NCI-H2196 treated with DMSO at 0.1 percent for 48 hours (cell line): ENCODE measurements at regions not wholly inside any gene's neighbourhood (a gene's known extent, or its start where the extent isn't known, plus 50 kb on each side); places are given as distances from the start of the nearest gene placed in this dataset.

ENCODE experiments used
- DNase-seq: peaks from one replicate; lab custom pipeline; 2025; ENCODE audit not compliant: unreplicated experiment; lab: John Stamatoyannopoulos, UW

DNA sequence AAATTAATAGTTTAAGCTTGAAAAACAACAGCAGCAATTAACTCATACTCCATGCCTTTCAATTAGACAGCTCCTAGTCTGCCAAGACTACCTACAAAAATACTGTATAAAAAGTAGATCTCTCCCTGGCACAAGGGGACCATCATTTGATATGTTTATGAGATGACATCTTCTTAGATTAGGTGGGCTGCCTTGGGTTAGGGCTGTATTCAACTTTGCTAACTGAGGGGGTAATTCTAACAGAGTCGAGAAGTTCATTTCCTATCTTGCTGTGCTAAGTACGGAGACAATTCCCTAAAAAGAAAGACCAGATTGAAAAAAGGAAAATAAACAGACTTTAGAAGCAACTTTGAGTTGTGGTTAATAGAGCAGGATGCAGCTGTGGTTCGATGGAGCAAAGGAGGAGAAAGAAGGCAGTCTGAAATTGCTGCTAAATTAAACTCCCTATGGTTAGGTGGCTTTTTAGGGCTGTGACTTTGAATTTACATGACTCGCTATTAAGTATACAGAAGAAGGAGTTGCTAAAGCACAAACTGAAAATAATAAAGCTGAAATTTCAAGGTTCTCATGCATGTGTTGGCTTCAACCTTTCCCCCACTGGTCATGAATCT is 75.4 kb downstream of the CDC7 start:
- DNase-seq, result no peak

DNA sequence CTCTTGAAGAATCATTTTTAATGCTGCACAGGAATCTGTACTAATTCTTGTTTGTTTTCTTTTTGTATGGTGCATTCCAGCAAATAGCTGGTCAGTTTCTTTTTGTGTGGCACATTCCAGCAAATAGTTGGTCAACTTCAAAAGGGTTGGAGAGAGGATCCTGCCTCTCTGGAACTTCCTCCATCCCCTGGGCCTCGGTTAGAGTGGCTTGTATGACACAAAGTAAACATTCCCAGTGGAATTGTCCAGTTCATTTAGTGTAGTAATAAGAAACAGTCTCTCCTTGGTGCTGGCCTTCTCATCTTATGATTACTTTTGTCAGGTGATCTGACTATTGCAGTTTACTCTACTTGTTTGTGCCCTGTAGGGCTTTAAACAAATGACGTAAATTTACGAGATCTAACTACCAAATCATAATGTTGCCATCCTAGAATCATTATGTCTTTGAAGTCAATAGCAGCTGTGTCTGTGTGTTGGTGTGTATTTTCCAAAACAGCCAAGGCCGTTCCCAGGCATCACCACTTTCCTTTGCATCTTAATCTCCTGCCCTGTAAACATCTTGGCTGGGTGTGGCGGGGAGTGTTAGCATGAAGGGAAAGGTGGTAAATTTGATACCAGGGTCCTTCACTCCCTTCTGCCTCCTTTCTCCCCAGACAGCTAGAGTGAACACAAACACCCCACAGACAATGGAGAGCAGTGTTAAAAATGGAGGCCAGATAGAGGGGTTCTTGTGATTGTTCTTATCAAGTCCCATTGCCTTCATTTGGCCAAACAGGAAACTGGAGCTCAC is 77.9 kb downstream of the CDC7 start:
- DNase-seq, result no peak

DNA sequence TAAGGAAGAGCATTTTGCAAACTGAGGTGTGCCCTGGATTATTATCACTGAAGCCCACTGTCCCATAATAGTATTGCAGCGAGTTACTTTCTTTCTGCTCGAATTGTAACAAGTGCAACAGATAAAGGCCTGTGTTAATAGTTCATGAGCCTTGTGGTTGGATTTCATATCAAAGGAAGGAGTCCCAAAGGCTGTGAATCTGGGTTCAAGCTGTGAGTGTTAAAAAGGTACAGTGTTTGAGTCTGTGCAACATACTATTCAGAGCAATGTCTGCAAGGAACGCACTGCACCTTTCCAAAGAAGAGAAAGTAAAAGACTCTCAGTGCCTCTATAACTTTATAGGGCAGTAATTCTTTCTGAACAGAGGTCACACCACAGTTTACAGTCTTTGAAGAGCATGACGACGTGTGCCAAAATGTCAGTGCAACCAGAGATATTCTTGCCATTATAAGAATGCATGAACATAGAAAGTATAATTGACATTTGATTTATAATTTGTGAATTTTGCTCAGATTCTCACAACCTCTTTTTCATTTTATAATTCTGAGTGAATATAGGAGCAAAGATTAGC is 79.1 kb downstream of the CDC7 start:
- no peak for DNase-seq

DNA sequence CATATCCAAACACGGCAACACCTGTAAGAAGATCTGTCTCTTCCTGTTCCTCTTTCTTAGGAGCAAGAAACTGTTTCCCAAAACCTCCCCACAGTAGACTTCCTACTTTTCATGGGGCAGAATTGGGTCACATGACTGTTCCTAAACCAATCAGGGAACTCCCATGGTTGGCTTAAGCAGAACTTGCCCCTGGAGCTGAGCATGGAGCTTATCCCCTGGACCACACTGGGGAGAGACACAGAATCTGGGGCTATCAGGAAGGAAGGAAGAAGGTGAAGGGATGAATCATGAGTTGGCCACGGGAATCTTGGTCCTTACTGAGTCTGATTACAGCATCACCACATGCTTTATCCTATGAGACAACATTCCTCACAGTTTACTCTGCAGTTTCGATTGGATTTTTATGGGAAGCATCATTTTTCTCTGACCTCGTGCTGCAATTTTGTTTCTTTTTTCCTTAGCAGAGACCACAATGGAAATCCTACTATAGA is 81.8 kb downstream of the CDC7 start:
- no peak for DNase-seq

DNA sequence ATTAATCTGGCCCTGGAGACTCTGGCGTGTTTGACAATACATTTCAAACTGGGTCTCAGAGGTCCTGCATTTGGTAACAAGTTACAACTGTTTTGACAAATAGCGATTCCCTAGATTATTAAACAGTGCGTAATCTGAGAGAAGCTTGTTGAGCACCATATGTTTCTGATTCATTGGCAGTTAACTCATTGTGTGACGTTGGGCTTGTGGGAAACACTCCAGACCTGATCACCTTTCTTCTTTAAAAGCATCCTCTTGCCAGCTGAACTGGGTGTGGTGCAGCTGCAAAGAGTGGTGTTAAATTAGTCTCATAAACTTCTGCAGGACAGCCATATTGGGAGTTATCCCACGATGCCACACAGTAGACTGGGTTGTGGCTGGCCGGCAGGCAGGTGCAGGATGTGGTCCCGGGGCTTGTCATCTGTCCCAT is 82.7 kb downstream of the CDC7 start:
- DNase-seq, result peak; percentile 14

DNA sequence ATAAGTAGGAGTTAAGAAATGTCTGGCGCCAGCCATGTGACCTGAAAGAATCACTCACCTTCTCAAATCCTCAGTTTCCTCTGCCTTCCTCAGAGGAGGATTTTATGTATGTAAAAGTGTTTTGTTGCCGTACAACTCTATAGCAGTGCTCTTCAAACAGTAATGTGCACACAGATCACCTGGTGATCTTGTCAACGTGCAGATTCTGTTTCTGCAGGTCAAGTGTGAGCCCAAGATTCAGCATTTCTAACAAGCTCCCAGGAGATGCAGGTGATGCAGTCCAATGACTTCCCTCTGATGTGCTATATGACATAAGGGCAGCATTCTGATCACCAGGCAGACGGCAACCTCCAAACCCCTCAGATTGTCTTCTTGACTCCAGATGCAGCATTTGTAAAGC is 83.7 kb downstream of the CDC7 start:
- no peak for DNase-seq

DNA sequence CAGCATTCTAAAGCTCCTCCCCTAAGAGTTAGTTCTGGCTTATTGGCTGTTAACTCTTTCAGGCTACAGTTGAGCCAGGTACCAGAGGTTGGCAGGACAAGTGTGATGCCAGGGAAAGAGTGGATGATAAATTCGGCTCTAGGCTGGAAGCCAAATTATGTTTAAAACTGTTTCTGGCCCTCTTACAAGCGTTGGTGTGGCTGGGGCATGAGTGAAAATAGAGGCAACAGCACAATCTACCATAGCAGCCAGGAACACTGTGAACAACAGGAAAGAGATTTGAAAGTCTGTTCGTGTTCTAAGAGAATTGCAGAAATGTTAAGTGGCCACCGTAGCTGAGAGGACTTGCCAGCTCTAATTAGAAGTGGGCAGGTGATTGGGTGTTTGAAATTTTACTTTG is 84.2 kb downstream of the CDC7 start:
- no peak for DNase-seq

DNA sequence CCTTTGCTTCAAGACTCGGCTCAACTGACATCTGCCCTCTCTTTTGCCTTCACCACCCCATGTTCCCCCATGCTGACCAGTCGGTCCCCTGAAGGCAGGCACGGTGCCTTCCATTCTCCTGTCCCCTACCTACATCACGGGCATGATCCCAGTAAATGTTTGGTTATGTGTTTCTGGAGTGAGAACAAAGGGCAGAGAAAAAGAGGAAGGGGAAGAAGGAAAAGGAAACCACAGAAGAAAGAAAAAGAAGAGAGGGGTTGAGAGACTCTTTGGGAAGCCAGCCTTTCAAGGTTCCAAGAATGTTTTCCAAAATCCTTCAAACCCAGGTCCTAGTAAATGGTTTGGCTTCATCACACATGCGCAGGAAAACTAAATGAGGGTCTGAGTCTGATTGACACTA is 84.9 kb downstream of the CDC7 start:
- no peak for DNase-seq

DNA sequence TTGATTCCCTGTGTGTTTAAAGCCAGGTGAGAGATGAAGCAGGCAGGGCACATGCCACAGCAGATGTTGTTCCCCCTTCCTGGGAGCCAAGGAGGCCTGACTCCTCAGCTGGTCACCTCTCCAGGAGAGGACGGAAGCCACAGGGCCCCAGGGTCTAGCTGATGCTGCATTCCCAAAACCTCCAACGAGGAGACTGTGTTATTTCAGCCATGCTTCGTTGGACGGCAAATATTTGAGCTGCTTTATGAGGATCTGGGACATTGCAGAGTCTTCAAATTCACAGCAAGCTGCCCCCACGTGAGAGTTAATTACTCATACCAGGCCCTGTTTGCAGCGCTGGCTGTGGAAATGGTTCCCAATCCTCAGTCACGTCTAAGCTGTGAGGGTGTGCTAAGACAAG is 85.3 kb downstream of the CDC7 start:
- DNase-seq, result no peak

DNA sequence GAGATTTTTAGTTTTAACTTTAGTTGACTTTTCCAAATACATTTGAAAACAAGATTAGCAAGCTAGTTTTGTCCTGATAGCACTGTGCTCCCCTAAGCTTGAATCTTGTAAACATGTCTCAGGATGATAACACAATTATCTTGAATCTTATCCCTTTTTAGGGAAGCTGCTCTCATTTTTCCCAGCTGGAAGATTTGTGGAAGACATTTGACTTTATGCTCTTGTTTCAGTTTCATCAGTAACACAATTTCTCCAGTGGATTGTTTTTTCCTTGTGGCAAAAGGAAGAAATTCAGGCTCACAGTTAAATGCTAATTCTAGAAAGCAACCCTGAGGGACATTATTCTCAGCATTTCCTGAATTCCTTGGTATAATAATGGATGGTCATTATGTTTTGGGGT is 88.8 kb downstream of the CDC7 start:
- DNase-seq, result no peak

DNA sequence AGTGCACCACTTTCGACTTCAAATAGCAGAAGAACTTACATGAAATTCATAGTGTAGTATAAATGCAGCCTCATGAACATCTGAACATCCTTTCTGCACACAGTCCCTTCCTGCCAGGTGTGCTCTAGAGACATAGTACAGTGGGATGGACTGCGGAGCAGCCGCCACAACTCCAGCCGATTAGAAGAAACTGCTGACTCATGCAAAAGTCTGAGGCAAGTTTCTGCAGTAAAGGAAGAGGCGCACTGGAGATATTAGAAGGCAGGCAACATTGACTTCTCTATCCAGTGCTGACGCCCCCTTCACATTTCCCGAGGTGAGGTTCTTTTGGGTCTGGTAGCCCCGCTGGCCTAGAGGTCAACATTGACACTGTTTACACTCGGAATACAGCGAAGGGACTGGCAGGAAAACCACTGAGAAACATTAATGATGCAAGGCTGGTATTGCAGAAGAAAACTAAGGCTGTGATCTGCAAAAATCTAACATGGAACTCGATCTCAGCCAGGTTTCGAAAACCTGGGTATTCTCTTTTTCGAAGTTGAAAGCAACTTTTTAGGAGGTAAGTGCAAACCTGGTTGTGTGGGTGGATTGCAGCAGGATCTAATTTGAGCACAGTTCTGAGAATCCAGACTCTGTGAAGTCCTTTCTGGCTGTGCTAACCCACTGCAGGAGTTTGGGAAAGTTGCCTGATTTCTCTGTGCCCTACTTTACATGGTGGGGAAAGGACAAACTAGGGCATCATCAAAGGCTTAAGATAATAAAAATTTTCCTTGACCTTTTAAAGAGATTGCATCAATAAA is 90.7 kb downstream of the CDC7 start:
- DNase-seq, result no peak

DNA sequence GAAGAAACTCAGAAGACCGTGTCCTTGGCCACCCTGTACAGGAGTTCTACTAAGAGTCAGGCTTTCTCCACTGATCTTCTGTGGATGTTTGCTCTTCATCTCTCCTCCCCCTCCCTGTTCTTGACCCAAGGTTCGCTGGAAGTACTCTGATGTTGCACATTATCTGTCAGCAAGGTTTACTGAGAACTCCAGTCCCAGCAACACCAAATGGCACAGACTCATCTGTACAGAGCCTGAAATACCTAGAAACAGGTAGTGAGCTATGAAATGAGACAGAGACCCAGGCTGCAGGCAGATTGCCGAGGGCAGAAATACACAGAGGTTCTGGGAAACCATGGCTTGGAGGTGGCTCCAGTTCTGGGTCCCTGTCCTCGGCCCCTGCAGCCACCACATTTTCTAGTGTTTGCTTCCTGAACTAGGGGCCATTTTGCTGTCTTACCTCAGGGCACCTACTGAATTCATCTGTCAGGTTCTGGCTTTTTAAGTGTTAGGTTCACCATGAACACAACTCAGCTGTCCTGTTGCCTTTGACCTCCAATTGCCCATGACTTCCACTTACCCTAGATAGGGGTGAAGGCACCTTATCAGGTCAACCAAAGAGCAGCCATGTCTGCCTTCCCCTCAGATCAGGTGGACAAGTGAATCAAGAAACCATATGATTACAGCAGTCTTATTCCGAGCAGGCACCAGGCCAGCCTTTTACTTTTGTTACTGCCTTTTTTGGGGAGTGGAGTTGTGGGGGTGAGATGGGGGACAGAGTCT is 92.2 kb downstream of the CDC7 start:
- no peak for DNase-seq

DNA sequence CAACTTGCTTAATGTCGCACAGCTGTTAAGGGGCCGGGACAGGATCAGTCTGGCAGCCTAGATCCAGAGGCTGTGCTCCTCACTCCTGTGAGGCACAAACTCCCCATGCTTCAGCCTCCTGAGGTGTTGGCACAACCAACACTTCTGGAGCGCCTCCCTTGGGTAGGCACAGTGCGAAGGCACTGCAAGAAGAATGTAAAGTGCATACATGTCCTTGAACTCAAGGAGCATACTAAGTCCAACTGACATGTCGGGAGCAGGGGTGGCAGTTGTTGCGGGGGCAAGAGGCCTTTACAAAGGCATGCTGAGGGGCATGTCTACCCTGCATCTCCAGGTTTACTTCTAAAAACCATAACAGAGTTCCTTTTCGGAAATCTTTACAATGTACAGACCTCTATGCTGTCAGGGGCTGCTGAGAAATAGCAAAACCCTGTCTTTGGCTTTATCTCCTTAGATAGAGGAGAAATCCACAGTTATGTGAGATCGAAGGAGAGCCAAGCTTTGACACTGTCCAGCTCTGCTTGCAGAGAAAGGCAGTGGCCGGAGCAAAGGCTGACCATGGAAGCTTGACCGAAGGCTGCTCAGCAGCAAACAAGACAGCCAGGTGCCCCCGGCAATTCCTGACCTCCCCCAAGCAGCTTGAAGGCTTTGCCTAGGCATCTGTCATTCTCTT is 93.9 kb downstream of the CDC7 start:
- no peak for DNase-seq

DNA sequence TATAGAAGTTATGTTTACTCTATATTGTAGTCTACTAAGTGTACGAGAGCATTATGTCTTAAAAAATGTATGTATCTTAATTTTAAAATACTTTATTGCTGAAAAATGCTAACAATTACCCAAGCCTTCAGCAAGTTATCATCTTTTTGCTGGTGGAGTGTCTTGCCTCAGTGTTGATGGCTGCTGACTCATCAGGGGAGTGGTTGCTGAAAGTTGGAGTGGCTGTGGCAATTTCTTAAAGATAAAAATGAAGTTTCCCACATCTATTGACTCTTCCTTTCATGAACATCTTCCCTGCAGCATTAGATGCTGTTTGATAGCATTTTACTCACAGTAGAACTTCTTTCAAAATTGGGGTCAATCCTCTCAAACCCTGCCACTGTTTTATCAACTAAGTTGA is 95.8 kb downstream of the CDC7 start:
- no peak for DNase-seq

DNA sequence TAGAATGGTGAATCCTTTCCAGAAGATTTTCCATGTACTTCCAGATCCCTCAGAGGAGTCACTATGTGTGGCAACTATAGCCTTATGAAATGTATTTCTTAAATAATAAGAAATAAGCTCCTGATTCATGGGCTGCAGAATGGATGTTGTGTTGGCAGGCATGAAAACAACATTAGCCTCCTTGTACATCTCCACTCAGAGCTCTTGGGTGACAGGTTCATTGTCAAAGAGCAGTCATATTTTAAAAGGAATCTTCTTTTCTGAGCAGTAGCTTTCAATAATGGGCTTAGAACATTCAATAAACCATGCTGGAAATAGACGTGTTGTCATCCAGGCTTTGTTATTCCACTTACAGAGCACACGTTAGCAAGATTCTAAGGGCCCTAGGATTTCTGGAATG is 96.6 kb downstream of the CDC7 start:
- DNase-seq, result no peak

DNA sequence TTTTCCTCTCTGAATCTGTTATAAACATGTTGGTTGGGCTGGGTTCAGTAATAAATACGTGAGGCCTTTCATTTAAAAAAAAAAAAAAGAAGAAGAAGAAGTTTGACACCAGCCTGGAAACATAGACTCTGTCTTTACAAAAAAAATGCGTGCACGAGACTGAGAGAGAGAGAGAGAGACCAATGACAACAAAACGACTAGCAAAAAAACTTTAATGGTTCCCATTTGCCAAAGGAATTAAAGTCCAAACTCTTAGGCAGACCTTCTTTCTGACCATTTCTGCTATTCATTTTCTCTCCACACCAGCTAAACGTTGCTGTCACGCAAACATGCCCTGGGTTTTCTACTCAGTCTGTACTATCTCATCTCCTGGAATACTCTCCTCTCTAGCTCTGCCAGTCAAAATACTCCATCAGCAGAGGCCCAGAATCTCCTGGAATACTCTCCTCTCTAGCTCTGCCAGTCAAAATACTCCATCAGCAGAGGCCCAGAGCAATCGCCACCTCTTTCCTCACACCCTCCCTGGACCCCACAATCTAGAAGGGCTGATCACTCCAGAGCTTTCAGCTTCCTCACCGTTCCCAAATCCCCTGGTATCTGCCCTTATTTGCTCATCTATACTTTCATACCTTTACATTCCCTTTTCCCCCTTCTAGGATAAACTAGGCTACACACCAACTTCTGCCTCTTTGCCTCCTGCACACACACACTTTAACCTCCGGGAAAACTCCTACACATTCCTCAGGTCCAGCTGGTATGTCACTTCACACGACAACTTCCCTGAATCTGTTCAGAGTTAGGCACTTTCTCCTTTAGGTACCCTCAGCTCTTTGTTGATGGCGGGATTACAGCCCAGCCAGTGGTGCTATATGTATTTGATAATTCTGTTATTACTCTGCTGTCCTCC is 100.0 kb downstream of the CDC7 start:
- DNase-seq, result no peak

DNA sequence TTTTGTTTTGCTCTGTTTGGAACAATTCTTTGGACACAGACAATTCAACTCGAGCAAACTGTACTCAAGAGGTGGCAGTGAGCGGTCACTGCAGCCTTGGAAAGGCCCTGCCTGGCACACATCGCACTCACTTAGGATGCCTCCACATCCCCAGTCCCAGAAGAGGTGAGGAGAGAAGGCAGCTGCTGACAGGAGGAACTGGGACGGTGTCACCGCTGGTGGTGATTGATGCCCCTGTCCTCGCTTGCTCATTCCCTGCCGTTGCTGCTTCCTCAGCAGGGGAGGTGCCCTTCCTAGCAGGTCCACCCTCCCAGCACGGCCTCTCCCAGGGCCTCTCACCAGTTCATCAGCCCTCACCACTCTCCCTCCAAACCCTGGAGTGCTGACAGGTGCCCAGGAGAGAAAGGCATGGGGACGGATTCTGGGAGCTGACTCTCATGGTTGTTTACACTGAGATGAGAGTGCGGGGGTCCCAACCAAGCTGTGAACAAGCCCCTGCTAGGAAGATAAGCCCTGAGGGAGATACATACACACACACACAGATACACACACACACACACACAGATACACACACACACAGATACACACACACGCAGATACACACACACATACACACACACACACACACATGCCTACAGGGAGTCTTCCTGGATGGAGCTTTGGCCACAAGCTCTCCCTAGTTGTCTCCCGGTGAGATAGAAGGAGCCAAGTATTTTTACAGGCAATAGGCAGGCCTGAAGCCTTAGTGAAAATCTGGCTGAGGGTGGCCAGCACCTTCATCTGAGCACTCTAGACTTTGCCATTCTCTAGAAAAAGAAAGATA is 101.1 kb downstream of the CDC7 start:
- no peak for DNase-seq

DNA sequence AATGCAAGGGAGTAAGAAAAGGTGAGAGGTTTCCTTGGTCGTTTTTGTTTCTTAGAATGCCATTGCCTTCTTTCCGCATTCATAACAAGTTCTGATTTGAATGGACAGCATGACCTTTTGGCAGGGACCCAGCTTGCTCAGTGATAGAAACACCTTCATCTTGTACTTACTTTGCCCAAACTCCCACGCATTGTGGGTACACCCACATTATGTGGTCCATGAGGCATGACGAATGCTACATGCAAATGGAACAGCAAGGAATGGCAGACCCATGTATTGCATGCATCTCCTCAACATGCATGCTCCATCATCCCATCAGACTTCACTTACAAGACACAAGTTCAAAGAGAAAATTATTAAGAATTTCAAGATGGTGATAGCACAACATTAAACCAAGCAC is 102.8 kb downstream of the CDC7 start:
- DNase-seq, result no peak
